Right lobe of liver (tissue), 6 donors: ENCODE measurements at regions not wholly inside any gene's neighbourhood (a gene's known extent, or its start where the extent isn't known, plus 50 kb on each side); places are given as distances from the start of the nearest gene placed in this dataset.

Experiments used
- ATAC-seq, 4 donors: fragments of 200-7000 bp; cut with Tn5 transposase; one replicate each; pipeline ENCODE4 v1.9.1; 2020; ENCODE audit warnings: mild to moderate bottlenecking in 4 of 4, moderate library complexity in 4 of 4
- DNase-seq, 3 donors: peaks; one replicate each; pipeline ENCODE4 v3.0.0-alpha.2; 2020
- H3K27ac ChIP-seq, 3 donors: fragments of 200-600 bp; one replicate each; pipeline ENCODE4 v1.8.0; 2022
- H3K27me3 ChIP-seq, 2 donors: fragments of 200-600 bp; one replicate each; pipeline ENCODE4 v1.8.0; 2022
- H3K36me3 ChIP-seq, 4 donors: fragments of 200-600 bp; sonication (generic) in 1 of 4; one replicate each; pipeline versions ENCODE4 v1.5.1 to v1.8.0; 2017 to 2022; ENCODE audit warnings: control low read depth in 1 of 4
- H3K4me1 ChIP-seq, 4 donors: fragments of 200-600 bp; sonication (generic) in 1 of 4; one replicate each; pipeline versions ENCODE4 v1.5.1 to v1.8.0; 2017 to 2022; ENCODE audit warnings: control low read depth in 1 of 4
- H3K4me3 ChIP-seq, 3 donors: fragments of 200-600 bp; one replicate each; pipeline ENCODE4 v1.8.0; 2022
- H3K9me3 ChIP-seq, 4 donors: fragments of 200-600 bp; sonication (generic) in 1 of 4; one replicate each; pipeline versions ENCODE4 v1.5.1 to v1.8.0; 2017 to 2022; ENCODE audit warnings: control low read depth in 1 of 4
- POLR2A ChIP-seq: fragments of 450-650 bp; IDR thresholded peaks from one replicate; pipeline ENCODE4 v1.6.1; 2017; ENCODE audit warnings: antibody characterized with exemption, mild to moderate bottlenecking
- WGBS: methylation state at CpG from one replicate; pipeline ENCODE4 v1.1.6; 2018; ENCODE audit warnings: low coverage, low lambda C conversion rate; ENCODE audit not compliant: insufficient coverage; ENCODE audit errors: missing lambda C conversion rate; 5-methylcytosine and 5-hydroxymethylcytosine counted together
- intact Hi-C, 2 donors: fragments of 100-400 bp; cut with DNase I; formaldehyde crosslinking; loops; one replicate each; pipeline versions ENCODE4 v1.11.2 to v1.14.1; 2022
- TF ChIP-seq, protein P1 (sequence below), 4 donors: fragments of 200-600 bp in 3 of 4; fragments of 450-650 bp in 1 of 4; IDR thresholded peaks; one replicate each; pipeline versions ENCODE4 v1.5.1 to v1.8.0; 2016 to 2022; ENCODE audit warnings: antibody characterized with exemption in 4 of 4, mild to moderate bottlenecking in 2 of 4
- donor health status: DM: no; HTN: yes; CAD: no.
- donor health status: DM: no; HTN: no; CAD: no.
- donor health status: DM: no; HTN: no; CAD: no.
- donor health status: DM: no; HTN: yes; CAD: no.
- donor health status: DM: no; HTN: yes; CAD: no.

DNA sequence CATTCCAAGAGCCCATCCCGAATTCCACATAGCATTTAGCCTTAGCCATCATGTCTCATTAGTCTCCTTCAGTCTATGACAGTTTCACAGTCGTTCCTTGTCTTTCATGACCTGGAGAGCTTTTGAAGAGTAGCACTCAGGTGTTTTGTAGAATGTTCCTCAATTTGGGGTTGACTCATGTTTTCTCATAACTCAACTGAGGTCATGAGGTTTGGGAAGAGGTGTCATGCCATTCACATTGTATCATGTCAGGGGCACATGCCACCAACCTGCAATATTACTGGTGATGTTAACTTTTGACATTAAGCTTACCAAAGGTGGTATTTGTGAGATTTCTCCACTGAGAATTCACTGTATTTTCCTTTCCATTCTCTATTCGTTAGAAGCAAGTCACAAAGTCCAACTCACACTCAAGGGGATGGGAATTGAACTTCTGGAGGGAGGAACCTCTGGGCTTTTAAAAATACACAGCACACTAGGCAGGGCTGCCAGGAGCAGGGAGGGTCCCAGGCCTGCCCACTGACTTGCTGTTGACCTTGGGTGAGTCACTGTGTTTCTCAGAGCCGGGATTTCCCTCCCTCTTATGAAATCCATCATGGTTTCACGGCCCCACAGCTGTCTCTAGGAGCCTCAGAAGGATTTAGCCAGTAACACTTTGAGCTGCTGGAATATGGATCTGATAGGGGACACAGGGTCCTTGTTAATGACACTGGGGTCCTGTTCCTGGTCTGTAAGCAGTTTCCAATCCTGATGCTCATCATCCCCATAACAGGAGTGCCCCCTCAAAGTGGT lies 74.4 kb upstream of the TCF7L2 start:
- no peak for TF ChIP-seq POLR2A
- TF ChIP-seq, protein P1, sequence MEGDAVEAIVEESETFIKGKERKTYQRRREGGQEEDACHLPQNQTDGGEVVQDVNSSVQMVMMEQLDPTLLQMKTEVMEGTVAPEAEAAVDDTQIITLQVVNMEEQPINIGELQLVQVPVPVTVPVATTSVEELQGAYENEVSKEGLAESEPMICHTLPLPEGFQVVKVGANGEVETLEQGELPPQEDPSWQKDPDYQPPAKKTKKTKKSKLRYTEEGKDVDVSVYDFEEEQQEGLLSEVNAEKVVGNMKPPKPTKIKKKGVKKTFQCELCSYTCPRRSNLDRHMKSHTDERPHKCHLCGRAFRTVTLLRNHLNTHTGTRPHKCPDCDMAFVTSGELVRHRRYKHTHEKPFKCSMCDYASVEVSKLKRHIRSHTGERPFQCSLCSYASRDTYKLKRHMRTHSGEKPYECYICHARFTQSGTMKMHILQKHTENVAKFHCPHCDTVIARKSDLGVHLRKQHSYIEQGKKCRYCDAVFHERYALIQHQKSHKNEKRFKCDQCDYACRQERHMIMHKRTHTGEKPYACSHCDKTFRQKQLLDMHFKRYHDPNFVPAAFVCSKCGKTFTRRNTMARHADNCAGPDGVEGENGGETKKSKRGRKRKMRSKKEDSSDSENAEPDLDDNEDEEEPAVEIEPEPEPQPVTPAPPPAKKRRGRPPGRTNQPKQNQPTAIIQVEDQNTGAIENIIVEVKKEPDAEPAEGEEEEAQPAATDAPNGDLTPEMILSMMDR (IDR thresholded peaks at IDR 0.05) = no peak
- H3K4me1 ChIP-seq = no peaks in the 10 kb centered on the region
- H3K27me3 ChIP-seq = no peaks in the 10 kb centered on the region
- no peaks in the 10 kb centered on the region for H3K9me3 ChIP-seq
- H3K4me3 ChIP-seq = no peak overlapping the region
- no peaks in the 10 kb centered on the region for H3K36me3 ChIP-seq
- 49% methylated on average over 4 of the region's 5 CpGs for WGBS
- H3K27ac ChIP-seq = no peak overlapping the region
- DNase-seq (no peak), ATAC-seq (peak in 1 of 4 donors; percentile 85)
- intact Hi-C loops = no loop called here

- Histone ChIP-seq H3K9me3 (no peaks in the 10 kb centered on the region), H3K27ac (no peak overlapping the region), H3K27me3 (no peaks in the 10 kb centered on the region), H3K4me1 (no peaks in the 10 kb centered on the region), H3K36me3 (no peaks in the 10 kb centered on the region), H3K4me3 (no peak overlapping the region)
- TF ChIP-seq, protein P1 (IDR thresholded peaks at IDR 0.05) = no peak
- no peak for TF ChIP-seq POLR2A
- DNase-seq (no peak), ATAC-seq (no peak)
- 69% methylated on average over 5 of the region's 5 CpGs for WGBS
- intact Hi-C loops = no loop called here
Measured at GRCh38 chr10:112880633-112881530, 69.2 kb upstream of the TCF7L2 start.

- Histone ChIP-seq H3K27me3 (no peaks in the 10 kb centered on the region), H3K9me3 (no peaks in the 10 kb centered on the region), H3K4me3 (no peak overlapping the region), H3K36me3 (no peaks in the 10 kb centered on the region), H3K4me1 (no peaks in the 10 kb centered on the region), H3K27ac (no peak overlapping the region)
- TF ChIP-seq, protein P1 (IDR thresholded peaks at IDR 0.05) = no peak
- TF ChIP-seq POLR2A = no peak
- DNase-seq (no peak), ATAC-seq (no peak)
- WGBS = 81% methylated on average over 4 of the region's 5 CpGs
- intact Hi-C loops = no loop called here
Measured at GRCh38 chr10:112883360-112884178, 66.5 kb upstream of the TCF7L2 start.

GRCh38 chr10:112884179-112884504 lies 65.9 kb upstream of the TCF7L2 start:
- Histone ChIP-seq H3K9me3 (no peaks in the 10 kb centered on the region), H3K36me3 (no peaks in the 10 kb centered on the region), H3K27ac (no peak overlapping the region), H3K27me3 (no peaks in the 10 kb centered on the region), H3K4me1 (no peaks in the 10 kb centered on the region), H3K4me3 (no peak overlapping the region)
- ATAC-seq (no peak), DNase-seq (no peak)
- TF ChIP-seq, protein P1 (IDR thresholded peaks at IDR 0.05) = no peak
- TF ChIP-seq POLR2A = no peak
- intact Hi-C loops = no loop called here
